Transverse colon (tissue), 4 donors: ENCODE measurements at regions not wholly inside any gene's neighbourhood (a gene's known extent, or its start where the extent isn't known, plus 50 kb on each side); places are given as distances from the start of the nearest gene placed in this dataset.

Source experiments
- DNase-seq: peaks from one replicate; pipeline ENCODE4 v3.0.0-alpha.2; 2019
- H3K27ac ChIP-seq, 4 donors: fragments of 200-600 bp; sonication (generic); 2 replicates each; pipeline ENCODE4 v1.5.1; 2016 to 2018; ENCODE audit warnings: inconsistent platforms in 4 of 4
- H3K27me3 ChIP-seq: fragments of 200-600 bp; sonication (generic); 2 replicates; pipeline ENCODE4 v1.5.1; 2017; ENCODE audit warnings: inconsistent platforms
- H3K36me3 ChIP-seq, 4 donors: fragments of 200-600 bp; sonication (generic); 2 replicates each; pipeline ENCODE4 v1.5.1; 2017 to 2019; ENCODE audit warnings: inconsistent platforms in 4 of 4
- H3K4me1 ChIP-seq, 4 donors: fragments of 200-600 bp; sonication (generic); 2 replicates each; pipeline ENCODE4 v1.5.1; 2017 to 2020; ENCODE audit warnings: inconsistent platforms in 4 of 4
- H3K4me3 ChIP-seq, 4 donors: fragments of 200-600 bp; sonication (generic); 1 replicate in 1 of 4; 2 replicates in 3 of 4; pipeline versions ENCODE4 v1.5.1 to v1.6.1; 2017 to 2019; ENCODE audit warnings: inconsistent platforms in 4 of 4
- H3K9me3 ChIP-seq, 2 donors: fragments of 200-600 bp; sonication (generic); 2 replicates each; pipeline ENCODE4 v1.5.1; 2017 to 2019; ENCODE audit warnings: inconsistent platforms in 2 of 2
- CTCF ChIP-seq, 5 experiments: fragments of 200-600 bp in 3 of 5; fragments of 450-650 bp in 2 of 5; sonication (generic) in 3 of 5; IDR thresholded peaks; 1 replicate in 2 of 5; 2 replicates in 3 of 5; pipeline ENCODE4 v1.5.1; 2016 to 2017; ENCODE audit warnings: antibody characterized with exemption in 5 of 5, inconsistent platforms in 3 of 5, mild to moderate bottlenecking in 2 of 5, moderate library complexity in 1 of 5
- EP300 ChIP-seq: sonication (generic); formaldehyde crosslinking; IDR thresholded peaks from one replicate; pipeline ENCODE4 v1.6.1; 2017; ENCODE audit warnings: antibody characterized with exemption, low read depth
- POLR2A ChIP-seq: fragments of 450-650 bp; IDR thresholded peaks from one replicate; pipeline ENCODE4 v1.6.1; 2016; ENCODE audit warnings: antibody characterized with exemption, mild to moderate bottlenecking, moderate library complexity
- POLR2AphosphoS5 ChIP-seq, 3 donors: sonication (generic); formaldehyde crosslinking; IDR thresholded peaks; one replicate each; pipeline ENCODE4 v1.6.1; 2016; ENCODE audit warnings: antibody characterized with exemption in 3 of 3
- WGBS, 2 donors: methylation state at CpG; one replicate each; pipeline ENCODE4 v1.1.5; 2018; ENCODE audit warnings: low coverage in 1 of 2; 5-methylcytosine and 5-hydroxymethylcytosine counted together
- in situ Hi-C, 4 donors: fragments of 200-750 bp; cut with MboI; loops; one replicate each; pipeline versions ENCODE4 v1.15.0 to v1.15.1; 2017; ENCODE audit warnings: low sequenced_read_pairs in 3 of 4, low pct_ligation_motif_present in 1 of 4, low pct_unique_long_range_greater_than_20kb in 1 of 4
- intact Hi-C: fragments of 100-400 bp; cut with DNase I; formaldehyde crosslinking; loops from one replicate; pipeline ENCODE4 v1.15.1; 2023; ENCODE audit warnings: low total_unique reads

- H3K36me3 ChIP-seq: no peaks in the 10 kb centered on the region
- intact Hi-C loops (no loop called here), in situ Hi-C loops (loop anchor here in 1 of 4 donors (25.0 kb wide), 1 partner anchor 475 kb away; no protein-coding TSS in a partner anchor)
- TF ChIP-seq POLR2AphosphoS5 (IDR thresholded peaks at IDR 0.05) (no peak), CTCF (IDR thresholded peaks at IDR 0.05) (no peak), EP300 (no peak), POLR2A (no peak)
- H3K9me3 ChIP-seq: no peaks in the 10 kb centered on the region
- H3K4me1 ChIP-seq: no peaks in the 10 kb centered on the region
- H3K27me3 ChIP-seq: no peaks in the 10 kb centered on the region
- H3K4me3 ChIP-seq: no peak overlapping the region
- DNase-seq: no peak
- WGBS, 2 donors: 33 to 37% methylated on average over 1 of the region's 1 CpG
- H3K27ac ChIP-seq: no peak overlapping the region
These were observed 1188.9 kb upstream of the C9orf72 start for GRCh38 chr9:28762167-28762566.

- Histone ChIP-seq H3K9me3 (no peaks in the 10 kb centered on the region), H3K27me3 (no peaks in the 10 kb centered on the region), H3K27ac (no peak overlapping the region), H3K4me1 (no peaks in the 10 kb centered on the region), H3K4me3 (no peak overlapping the region), H3K36me3 (no peaks in the 10 kb centered on the region)
- intact Hi-C loops (no loop called here), in situ Hi-C loops (loop anchor here in 1 of 4 donors (25.0 kb wide), 1 partner anchor 473 kb away; no protein-coding TSS in a partner anchor)
- 73 to 89% methylated on average over 1 of the region's 1 CpG for WGBS, 2 donors
- TF ChIP-seq EP300 (no peak), CTCF (IDR thresholded peaks at IDR 0.05) (no peak), POLR2A (no peak), POLR2AphosphoS5 (IDR thresholded peaks at IDR 0.05) (no peak)
- DNase-seq: no peak
These were observed 1191.3 kb upstream of the C9orf72 start for GRCh38 chr9:28764532-28764931.

- intact Hi-C loops: no loop called here
- no peaks in the 10 kb centered on the region for H3K36me3 ChIP-seq
- TF ChIP-seq CTCF (IDR thresholded peaks at IDR 0.05) (no peak), POLR2A (no peak), EP300 (no peak), POLR2AphosphoS5 (IDR thresholded peaks at IDR 0.05) (no peak)
- H3K27ac ChIP-seq: no peak overlapping the region
- in situ Hi-C loops: loop anchor here in 1 of 4 donors (25.0 kb wide), 1 partner anchor 467 kb away; no protein-coding TSS in a partner anchor
- no peaks in the 10 kb centered on the region for H3K4me1 ChIP-seq
- no peaks in the 10 kb centered on the region for H3K27me3 ChIP-seq
- WGBS, 2 donors: 76 to 85% methylated on average over 4 of the region's 4 CpGs
- no peak overlapping the region for H3K4me3 ChIP-seq
- H3K9me3 ChIP-seq: no peaks in the 10 kb centered on the region
- DNase-seq: no peak
These were observed 1196.9 kb upstream of the C9orf72 start for GRCh38 chr9:28770226-28770625.

GRCh38 chr9:28770827-28771226, 1197.5 kb upstream of the C9orf72 start:
- Histone ChIP-seq H3K27me3 (no peaks in the 10 kb centered on the region), H3K36me3 (no peaks in the 10 kb centered on the region), H3K4me1 (no peaks in the 10 kb centered on the region), H3K27ac (no peak overlapping the region), H3K4me3 (no peak overlapping the region), H3K9me3 (no peaks in the 10 kb centered on the region)
- 68% methylated on average over 2 of the region's 2 CpGs for WGBS, 2 donors
- intact Hi-C loops (no loop called here), in situ Hi-C loops (loop anchor here in 1 of 4 donors (25.0 kb wide), 1 partner anchor 466 kb away; no protein-coding TSS in a partner anchor)
- no peak for DNase-seq
- TF ChIP-seq POLR2AphosphoS5 (IDR thresholded peaks at IDR 0.05) (no peak), POLR2A (no peak)
